Ovary (tissue), 7 donors: ENCODE measurements at regions not wholly inside any gene's neighbourhood (a gene's known extent, or its start where the extent isn't known, plus 50 kb on each side); places are given as distances from the start of the nearest gene placed in this dataset.

Experiments
- DNase-seq, 5 donors: peaks; one replicate each; pipeline ENCODE4 v3.0.0-alpha.2; 2019 to 2020
- H3K27ac ChIP-seq, 2 donors: fragments of 200-600 bp; one replicate each; pipeline versions ENCODE4 v1.5.1 to v1.8.0; 2019 to 2022
- H3K27me3 ChIP-seq: fragments of 200-600 bp; one replicate; pipeline ENCODE4 v1.8.0; 2022
- H3K36me3 ChIP-seq: fragments of 200-600 bp; sonication (generic); one replicate; pipeline ENCODE4 v1.5.1; 2019
- H3K4me1 ChIP-seq: one replicate; pipeline ENCODE4 v1.8.1; 2013; ENCODE audit warnings: mild to moderate bottlenecking, moderate library complexity; ENCODE audit not compliant: insufficient read depth
- H3K4me3 ChIP-seq: fragments of 200-600 bp; sonication (generic); one replicate; pipeline ENCODE4 v1.5.1; 2017
- H3K9me3 ChIP-seq, 2 donors: fragments of 200-600 bp in 1 of 2; sonication (generic) in 1 of 2; one replicate each; pipeline versions ENCODE4 v1.5.1 to v1.8.1; 2013 to 2019; ENCODE audit warnings: mild to moderate bottlenecking in 1 of 2, moderate library complexity in 1 of 2
- EP300 ChIP-seq: sonication (generic); formaldehyde crosslinking; IDR thresholded peaks from one replicate; pipeline ENCODE4 v1.6.1; 2017; ENCODE audit warnings: antibody characterized with exemption
- POLR2A ChIP-seq: fragments of 450-650 bp; IDR thresholded peaks from one replicate; pipeline ENCODE4 v1.6.1; 2017; ENCODE audit warnings: antibody characterized with exemption, mild to moderate bottlenecking, moderate library complexity
- WGBS, 3 donors: extraction: QIAGEN DNeasy Blood & Tissue Kit in 1 of 3; methylation state at CpG; one replicate each; pipeline versions ENCODE4 v1.1.5 to v1.1.7; 2013 to 2017; 5-methylcytosine and 5-hydroxymethylcytosine counted together
- intact Hi-C, 4 donors: fragments of 100-400 bp; cut with DNase I; formaldehyde crosslinking; loops; one replicate each; pipeline versions ENCODE4 v1.11.0 to v1.15.1; 2022 to 2023
- TF ChIP-seq, protein P1 (sequence below), 3 donors: fragments of 450-650 bp in 2 of 3; fragments of 200-600 bp in 1 of 3; IDR thresholded peaks; one replicate each; pipeline versions ENCODE4 v1.5.1 to v1.8.0; 2016 to 2022; ENCODE audit warnings: antibody characterized with exemption in 3 of 3, mild to moderate bottlenecking in 1 of 3
- donor health status: DM: no; HTN: no; CAD: no; lungs with moderate emphysema.
- donor health status: DM: no; HTN: no; CAD: no.
- donor health status: Bipolar disorder and iron deficiency.
- donor health status: DM: no; HTN: no; CAD: no.
- donor health status: DM: yes; HTN: yes; CAD: no.

DNA sequence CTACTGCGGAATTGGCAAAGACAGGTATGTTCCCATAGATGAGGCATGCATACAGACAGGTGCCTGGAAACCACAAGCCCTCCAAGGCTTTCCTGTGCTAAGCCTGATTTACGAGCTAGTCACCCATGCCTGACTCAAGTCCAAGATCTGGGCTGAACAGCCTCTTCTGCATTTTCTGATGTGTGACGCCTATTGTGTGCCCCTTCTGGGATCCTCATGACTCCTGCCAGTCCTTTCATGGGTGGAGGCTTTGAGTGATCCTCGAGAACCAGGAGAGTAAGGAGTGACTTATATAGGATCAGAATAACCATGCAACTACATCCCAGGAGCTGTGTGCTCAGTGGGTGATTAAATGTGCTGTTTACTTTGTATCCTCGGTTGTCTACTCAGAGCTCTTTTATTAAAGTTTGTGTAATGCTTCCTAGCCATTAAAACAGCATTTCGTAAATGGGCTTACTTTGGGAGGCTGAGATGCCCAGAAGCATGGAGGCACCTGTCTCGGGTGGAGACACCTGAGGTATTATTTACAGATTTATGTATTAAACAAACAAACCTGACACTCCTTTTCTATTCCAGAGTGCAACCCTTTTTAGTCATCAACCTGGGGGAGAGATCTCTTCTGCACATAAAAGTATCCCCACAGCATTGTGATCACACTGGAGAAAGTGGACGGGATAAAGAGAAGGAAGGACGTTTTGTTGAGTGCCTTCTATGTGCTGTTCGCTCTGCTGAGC is 373.0 kb upstream of the DYNLRB2 start:
- H3K27ac ChIP-seq = no peak overlapping the region
- no peaks in the 10 kb centered on the region for H3K36me3 ChIP-seq
- DNase-seq = no peak
- TF ChIP-seq POLR2A (no peak), EP300 (no peak)
- TF ChIP-seq, protein P1, sequence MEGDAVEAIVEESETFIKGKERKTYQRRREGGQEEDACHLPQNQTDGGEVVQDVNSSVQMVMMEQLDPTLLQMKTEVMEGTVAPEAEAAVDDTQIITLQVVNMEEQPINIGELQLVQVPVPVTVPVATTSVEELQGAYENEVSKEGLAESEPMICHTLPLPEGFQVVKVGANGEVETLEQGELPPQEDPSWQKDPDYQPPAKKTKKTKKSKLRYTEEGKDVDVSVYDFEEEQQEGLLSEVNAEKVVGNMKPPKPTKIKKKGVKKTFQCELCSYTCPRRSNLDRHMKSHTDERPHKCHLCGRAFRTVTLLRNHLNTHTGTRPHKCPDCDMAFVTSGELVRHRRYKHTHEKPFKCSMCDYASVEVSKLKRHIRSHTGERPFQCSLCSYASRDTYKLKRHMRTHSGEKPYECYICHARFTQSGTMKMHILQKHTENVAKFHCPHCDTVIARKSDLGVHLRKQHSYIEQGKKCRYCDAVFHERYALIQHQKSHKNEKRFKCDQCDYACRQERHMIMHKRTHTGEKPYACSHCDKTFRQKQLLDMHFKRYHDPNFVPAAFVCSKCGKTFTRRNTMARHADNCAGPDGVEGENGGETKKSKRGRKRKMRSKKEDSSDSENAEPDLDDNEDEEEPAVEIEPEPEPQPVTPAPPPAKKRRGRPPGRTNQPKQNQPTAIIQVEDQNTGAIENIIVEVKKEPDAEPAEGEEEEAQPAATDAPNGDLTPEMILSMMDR (IDR thresholded peaks at IDR 0.05) = no peak
- H3K27me3 ChIP-seq = no peaks in the 10 kb centered on the region
- 87 to 88% (median 88%) methylated on average over 10 of the region's 10 CpGs for WGBS, 3 donors
- no peaks in the 10 kb centered on the region for H3K4me1 ChIP-seq
- no peaks in the 10 kb centered on the region for H3K9me3 ChIP-seq
- intact Hi-C loops = no loop called here
- H3K4me3 ChIP-seq = no peak overlapping the region

DNA sequence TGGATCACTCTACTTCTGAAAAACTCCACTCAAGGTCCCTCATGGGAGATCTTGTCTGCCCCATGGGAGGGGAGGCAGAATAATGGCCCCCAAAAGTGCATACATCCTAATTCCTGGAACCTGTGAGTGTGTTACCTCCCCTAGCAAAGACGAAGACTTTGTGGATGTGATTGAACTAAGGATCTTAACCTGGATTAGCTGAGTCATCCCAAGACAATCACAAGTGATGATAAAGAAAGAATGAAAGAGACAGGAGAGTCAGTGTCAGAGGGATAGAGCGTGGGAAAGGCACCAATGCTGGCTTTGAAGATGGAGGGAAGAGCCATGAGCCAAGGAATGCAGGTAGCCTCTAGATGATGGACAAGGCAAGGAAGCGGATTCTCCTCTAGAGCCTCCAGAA is 374.7 kb upstream of the DYNLRB2 start:
- Histone ChIP-seq H3K27me3 (no peaks in the 10 kb centered on the region), H3K4me3 (no peak overlapping the region), H3K4me1 (no peaks in the 10 kb centered on the region), H3K36me3 (no peaks in the 10 kb centered on the region), H3K27ac (no peak overlapping the region), H3K9me3 (no peaks in the 10 kb centered on the region)
- 90 to 92% (median 91%) methylated on average over 3 of the region's 3 CpGs for WGBS, 3 donors
- intact Hi-C loops = no loop called here
- no peak for DNase-seq
- TF ChIP-seq POLR2A = no peak
- no peak for TF ChIP-seq EP300
- TF ChIP-seq, protein P1 (IDR thresholded peaks at IDR 0.05) = no peak

DNA sequence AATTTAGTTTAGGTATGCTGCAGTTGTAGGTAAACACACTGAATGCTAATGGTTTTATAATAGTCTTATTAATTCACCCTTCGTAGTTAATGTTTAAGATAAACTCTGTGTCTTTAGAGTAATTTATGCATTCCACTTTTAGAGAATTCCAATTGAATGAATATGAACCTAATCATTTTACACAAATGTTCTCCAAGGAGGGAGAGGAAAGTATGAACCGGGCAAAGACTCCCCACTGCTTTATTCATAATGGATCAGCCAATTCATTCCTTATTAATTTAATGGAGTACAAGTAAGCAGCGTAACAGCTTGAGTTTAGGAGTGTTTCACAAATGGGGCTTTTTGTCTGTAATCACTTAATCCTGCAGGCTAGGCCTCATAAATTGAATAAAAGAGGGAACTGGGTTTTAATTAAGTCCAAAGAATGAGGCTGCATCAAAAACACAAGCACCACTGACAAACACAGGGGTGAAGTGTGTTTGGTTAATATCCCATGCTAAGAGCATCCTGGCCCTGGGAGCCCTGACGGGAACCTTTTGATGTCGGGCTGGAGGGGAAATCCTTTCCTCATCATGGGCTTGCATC is 375.7 kb upstream of the DYNLRB2 start:
- no peaks in the 10 kb centered on the region for H3K27me3 ChIP-seq
- intact Hi-C loops = no loop called here
- 94% methylated on average over 5 of the region's 5 CpGs for WGBS, 3 donors
- H3K9me3 ChIP-seq = no peaks in the 10 kb centered on the region
- TF ChIP-seq, protein P1 (IDR thresholded peaks at IDR 0.05) = no peak
- TF ChIP-seq EP300 = no peak
- TF ChIP-seq POLR2A = no peak
- no peaks in the 10 kb centered on the region for H3K4me1 ChIP-seq
- no peak for DNase-seq
- no peak overlapping the region for H3K4me3 ChIP-seq
- H3K36me3 ChIP-seq = no peaks in the 10 kb centered on the region
- H3K27ac ChIP-seq = no peak overlapping the region

DNA sequence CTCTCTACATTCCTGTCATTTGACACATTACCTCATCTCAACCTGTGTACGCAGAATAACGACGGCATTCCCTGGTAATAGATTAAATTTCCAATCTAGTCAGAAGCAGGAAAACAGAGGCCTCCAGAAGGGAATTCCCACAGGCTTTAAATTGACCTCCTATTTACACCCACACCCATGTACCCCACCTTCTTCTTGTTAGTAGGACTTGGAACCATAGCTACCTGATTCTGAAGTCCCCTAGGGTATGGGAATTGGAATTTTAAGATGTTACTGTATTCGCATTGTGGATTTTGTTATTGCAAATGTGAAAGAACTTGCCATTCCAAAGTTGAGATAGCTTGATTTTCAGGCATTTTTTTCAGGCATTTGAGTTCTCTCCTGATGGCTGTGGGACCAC is 377.5 kb upstream of the DYNLRB2 start:
- Histone ChIP-seq H3K9me3 (no peaks in the 10 kb centered on the region), H3K4me1 (no peaks in the 10 kb centered on the region), H3K4me3 (no peak overlapping the region), H3K36me3 (no peaks in the 10 kb centered on the region), H3K27ac (no peak overlapping the region), H3K27me3 (no peaks in the 10 kb centered on the region)
- WGBS, 3 donors = 79 to 91% (median 85%) methylated on average over 4 of the region's 4 CpGs
- intact Hi-C loops = no loop called here
- DNase-seq = no peak
- TF ChIP-seq, protein P1 (IDR thresholded peaks at IDR 0.05) = no peak
